ENCODE measurements at regions not wholly inside any gene's neighbourhood (a gene's known extent, or its start where the extent isn't known, plus 50 kb on each side); places are given as distances from the start of the nearest gene placed in this dataset.

- H3K4me3 ChIP-seq (ENCODE audit: low read length), result no peak overlapping the region
- H3K4me1 ChIP-seq (ENCODE audit: control insufficient read depth, low read length), result no peaks in the 10 kb centered on the region
- H4K20me1 ChIP-seq (ENCODE audit: control insufficient read depth, insufficient read depth, low read depth, low read length), result no peaks in the 10 kb centered on the region
- no peaks in the 10 kb centered on the region for H3K36me3 ChIP-seq (ENCODE audit: control insufficient read depth, low read length)
- H3F3A ChIP-seq (ENCODE audit: control insufficient read depth, insufficient read depth), result no peaks in the 10 kb centered on the region
- no peak overlapping the region for H3K27ac ChIP-seq (ENCODE audit: low read depth, low read length)
- H3K4me2 ChIP-seq (ENCODE audit: low read length), result no peak overlapping the region
- H3K9me2 ChIP-seq (replicated peaks; ENCODE audit: control insufficient read depth, low read length), result no peaks in the 10 kb centered on the region; the same call in 1 of the 2 replicates
- H3K9me3 ChIP-seq (ENCODE audit: control insufficient read depth, insufficient read depth, low read length), result no peaks in the 10 kb centered on the region
- H3K79me2 ChIP-seq (ENCODE audit: control insufficient read depth, low read length), result no peaks in the 10 kb centered on the region
- no peaks in the 10 kb centered on the region for H3K27me3 ChIP-seq (ENCODE audit: control insufficient read depth, low read length)
- TF ChIP-seq EZH2phosphoT487 (IDR thresholded peaks at IDR 0.05; ENCODE audit: borderline replicate concordance, low read length), result no peak
- TF ChIP-seq, protein P1, sequence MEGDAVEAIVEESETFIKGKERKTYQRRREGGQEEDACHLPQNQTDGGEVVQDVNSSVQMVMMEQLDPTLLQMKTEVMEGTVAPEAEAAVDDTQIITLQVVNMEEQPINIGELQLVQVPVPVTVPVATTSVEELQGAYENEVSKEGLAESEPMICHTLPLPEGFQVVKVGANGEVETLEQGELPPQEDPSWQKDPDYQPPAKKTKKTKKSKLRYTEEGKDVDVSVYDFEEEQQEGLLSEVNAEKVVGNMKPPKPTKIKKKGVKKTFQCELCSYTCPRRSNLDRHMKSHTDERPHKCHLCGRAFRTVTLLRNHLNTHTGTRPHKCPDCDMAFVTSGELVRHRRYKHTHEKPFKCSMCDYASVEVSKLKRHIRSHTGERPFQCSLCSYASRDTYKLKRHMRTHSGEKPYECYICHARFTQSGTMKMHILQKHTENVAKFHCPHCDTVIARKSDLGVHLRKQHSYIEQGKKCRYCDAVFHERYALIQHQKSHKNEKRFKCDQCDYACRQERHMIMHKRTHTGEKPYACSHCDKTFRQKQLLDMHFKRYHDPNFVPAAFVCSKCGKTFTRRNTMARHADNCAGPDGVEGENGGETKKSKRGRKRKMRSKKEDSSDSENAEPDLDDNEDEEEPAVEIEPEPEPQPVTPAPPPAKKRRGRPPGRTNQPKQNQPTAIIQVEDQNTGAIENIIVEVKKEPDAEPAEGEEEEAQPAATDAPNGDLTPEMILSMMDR (IDR thresholded peaks at IDR 0.05; ENCODE audit: low read depth, low read length, poor library complexity, severe bottlenecking), result no peak
Observed at GRCh38 chr9:101861472-101861871, 123.0 kb upstream of the GRIN3A start.

DNA sequence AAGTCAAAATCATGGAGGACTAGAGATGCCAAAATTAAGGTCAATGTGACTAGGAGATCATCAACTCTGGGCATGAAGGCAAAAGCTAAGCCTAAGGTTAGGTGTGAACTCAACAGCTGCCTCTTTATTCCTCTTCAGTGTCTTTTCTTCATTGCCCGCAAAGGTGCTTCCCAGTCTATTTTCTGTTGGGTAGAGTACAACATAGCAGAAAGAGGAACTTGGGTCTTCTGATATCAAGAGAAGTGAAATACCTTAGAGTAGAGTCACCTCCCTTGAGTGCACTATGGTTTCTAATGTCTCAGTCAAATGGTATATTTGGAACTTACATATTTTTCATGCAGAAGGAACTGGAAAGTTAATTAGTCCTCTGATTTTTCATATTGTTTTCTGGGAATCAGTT, 122.5 kb upstream of the GRIN3A start:
- Histone ChIP-seq H3K9me2 (replicated peaks; ENCODE audit: control insufficient read depth, low read length) (no peaks in the 10 kb centered on the region; the same call in 1 of the 2 replicates), H3F3A (ENCODE audit: control insufficient read depth, insufficient read depth) (no peaks in the 10 kb centered on the region), H4K20me1 (ENCODE audit: control insufficient read depth, insufficient read depth, low read depth, low read length) (no peaks in the 10 kb centered on the region), H3K9me3 (ENCODE audit: control insufficient read depth, insufficient read depth, low read length) (no peaks in the 10 kb centered on the region), H3K4me3 (ENCODE audit: low read length) (no peak overlapping the region), H3K36me3 (ENCODE audit: control insufficient read depth, low read length) (no peaks in the 10 kb centered on the region), H3K27me3 (ENCODE audit: control insufficient read depth, low read length) (no peaks in the 10 kb centered on the region), H3K79me2 (ENCODE audit: control insufficient read depth, low read length) (no peaks in the 10 kb centered on the region), H3K4me2 (ENCODE audit: low read length) (no peak overlapping the region), H3K4me1 (ENCODE audit: control insufficient read depth, low read length) (no peaks in the 10 kb centered on the region), H3K27ac (ENCODE audit: low read depth, low read length) (no peak overlapping the region)
- no peak for TF ChIP-seq EZH2phosphoT487 (IDR thresholded peaks at IDR 0.05; ENCODE audit: borderline replicate concordance, low read length)
- TF ChIP-seq, protein P1 (IDR thresholded peaks at IDR 0.05; ENCODE audit: low read depth, low read length, poor library complexity, severe bottlenecking), result no peak

DNA sequence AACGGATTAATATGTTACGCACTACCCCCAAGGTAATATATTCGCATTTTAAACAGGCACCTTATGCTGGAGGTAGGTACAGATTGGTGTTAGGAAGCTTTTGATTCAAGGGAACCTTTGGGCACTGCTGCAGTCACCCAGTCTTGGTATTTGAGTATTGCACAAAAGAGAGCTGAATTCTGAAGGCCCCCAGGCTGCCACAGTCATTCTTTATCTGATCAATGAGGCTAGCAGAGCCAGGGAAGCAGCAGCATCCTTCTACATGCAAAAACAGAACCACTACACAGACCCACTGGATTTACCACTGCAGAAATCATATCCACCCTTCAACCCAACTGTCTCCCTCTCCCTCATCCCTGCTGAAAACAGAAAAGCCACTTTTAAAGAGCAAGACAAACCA, 121.2 kb upstream of the GRIN3A start:
- no peaks in the 10 kb centered on the region for H3K4me1 ChIP-seq (ENCODE audit: control insufficient read depth, low read length)
- no peaks in the 10 kb centered on the region for H3K9me3 ChIP-seq (ENCODE audit: control insufficient read depth, insufficient read depth, low read length)
- TF ChIP-seq, protein P1 (IDR thresholded peaks at IDR 0.05; ENCODE audit: low read depth, low read length, poor library complexity, severe bottlenecking), result no peak
- no peaks in the 10 kb centered on the region for H3K36me3 ChIP-seq (ENCODE audit: control insufficient read depth, low read length)
- no peak overlapping the region for H3K27ac ChIP-seq (ENCODE audit: low read depth, low read length)
- no peaks in the 10 kb centered on the region for H3K27me3 ChIP-seq (ENCODE audit: control insufficient read depth, low read length)
- H3F3A ChIP-seq (ENCODE audit: control insufficient read depth, insufficient read depth), result no peaks in the 10 kb centered on the region
- no peaks in the 10 kb centered on the region for H4K20me1 ChIP-seq (ENCODE audit: control insufficient read depth, insufficient read depth, low read depth, low read length)
- H3K4me3 ChIP-seq (ENCODE audit: low read length), result no peak overlapping the region
- no peaks in the 10 kb centered on the region; the same call in 1 of the 2 replicates for H3K9me2 ChIP-seq (replicated peaks; ENCODE audit: control insufficient read depth, low read length)
- no peak overlapping the region for H3K4me2 ChIP-seq (ENCODE audit: low read length)
- no peaks in the 10 kb centered on the region for H3K79me2 ChIP-seq (ENCODE audit: control insufficient read depth, low read length)

GRCh38 chr9:101858026-101858425, 119.6 kb upstream of the GRIN3A start:
- Histone ChIP-seq H3K79me2 (ENCODE audit: control insufficient read depth, low read length) (no peaks in the 10 kb centered on the region), H3K27me3 (ENCODE audit: control insufficient read depth, low read length) (no peaks in the 10 kb centered on the region), H3K4me1 (ENCODE audit: control insufficient read depth, low read length) (no peaks in the 10 kb centered on the region), H3K4me2 (ENCODE audit: low read length) (no peak overlapping the region), H3K9me3 (ENCODE audit: control insufficient read depth, insufficient read depth, low read length) (no peaks in the 10 kb centered on the region), H3K36me3 (ENCODE audit: control insufficient read depth, low read length) (no peaks in the 10 kb centered on the region), H3K27ac (ENCODE audit: low read depth, low read length) (no peak overlapping the region), H3F3A (ENCODE audit: control insufficient read depth, insufficient read depth) (no peaks in the 10 kb centered on the region), H3K4me3 (ENCODE audit: low read length) (no peak overlapping the region), H3K9me2 (replicated peaks; ENCODE audit: control insufficient read depth, low read length) (no peaks in the 10 kb centered on the region; the same call in 1 of the 2 replicates), H4K20me1 (ENCODE audit: control insufficient read depth, insufficient read depth, low read depth, low read length) (no peaks in the 10 kb centered on the region)
- TF ChIP-seq, protein P1 (IDR thresholded peaks at IDR 0.05; ENCODE audit: low read depth, low read length, poor library complexity, severe bottlenecking), result no peak

Measured in DOHH2 (cell line).